ENCODE measurements at regions not wholly inside any gene's neighbourhood (a gene's known extent, or its start where the extent isn't known, plus 50 kb on each side); places are given as distances from the start of the nearest gene placed in this dataset.

- peak overlapping the region in 1 of 2 experiments; percentile 56; a peak in 3 of 4 replicates for H3K4me3 ChIP-seq (replicated peaks in 1 of 2; ENCODE audit: low read depth in 1 of 2, low read length in 2 of 2)
- no peaks in the 10 kb centered on the region for H3K27me3 ChIP-seq (ENCODE audit: insufficient read depth, low read length)
- BruUV-seq (replicated peaks): no TSS peak
- H3K4me1 ChIP-seq (ENCODE audit: control insufficient read depth in 1 of 2, insufficient read depth in 2 of 2, low read length in 2 of 2): peaks cover 67 to 92% of the 10 kb centered on the region in 2 experiments
- intact Hi-C loops (cut with micrococcal nuclease): no loop called here
- H3K27ac ChIP-seq (ENCODE audit: low read depth, low read length): peak overlapping the region; percentile 91
- RAD21 ChIA-PET (ENCODE audit: low non-redundant PET in 1 of 2, low total read pairs in 2 of 2, uncharacterized antibody in 2 of 2, unreplicated experiment in 2 of 2): interaction anchor here (0.6 to 1.3 kb wide), 3 partner anchors 51 to 1034 kb away, joined by 3 to 5 read pairs (median 4); no protein-coding TSS in a partner anchor
- no peaks in the 10 kb centered on the region for H4K20me1 ChIP-seq (ENCODE audit: insufficient read depth)
- POLR2A ChIA-PET: interaction anchor here (2.0 to 2.2 kb wide), 2 partner anchors 52 to 55 kb away, joined by 8 to 21 read pairs; partner anchors contain the start of gene ID2
- no peaks in the 10 kb centered on the region for H3K9me3 ChIP-seq (ENCODE audit: control insufficient read depth in 1 of 2, insufficient read depth in 1 of 2, low read depth in 1 of 2, low read length in 2 of 2)
- ATAC-seq (no peak), DNase-seq (ENCODE audit: low read depth, low spot score) (no peak)
- CTCF ChIA-PET: interaction anchor here (0.6 to 0.7 kb wide), 2 partner anchors 37 to 46 kb away, joined by 4 to 6 read pairs; no protein-coding TSS in a partner anchor
- H3K4me2 ChIP-seq (ENCODE audit: low read length): peak overlapping the region; percentile 87
- no peak for TF ChIP-seq SP1 (IDR thresholded peaks at IDR 0.05; ENCODE audit: low read depth)
- TF ChIP-seq EZH2 (IDR thresholded peaks at IDR 0.05): no peak
- TF ChIP-seq ZNF274 (IDR thresholded peaks at IDR 0.05; ENCODE audit: low read depth, low read length): no peak
- TF ChIP-seq SIN3A (IDR thresholded peaks at IDR 0.05; ENCODE audit: low read depth): no peak
- peak overlapping the region; percentile 11 for H2AFZ ChIP-seq (ENCODE audit: low read depth, low read length, poor library complexity, severe bottlenecking)
- H3K9me2 ChIP-seq (ENCODE audit: insufficient read depth): no peaks in the 10 kb centered on the region
- no peaks in the 10 kb centered on the region for H3K36me3 ChIP-seq (ENCODE audit: control insufficient read depth in 1 of 2, insufficient read depth in 2 of 2, low read length in 2 of 2)
- H3K9ac ChIP-seq (ENCODE audit: low read length): peak overlapping the region; percentile 64
- H3K79me2 ChIP-seq (ENCODE audit: insufficient read depth, low read length): no peaks in the 10 kb centered on the region
Observed at GRCh38 chr2:8629402-8629801, 52.5 kb upstream of the ID2 start.

GRCh38 chr2:8630676-8631464, 51.0 kb upstream of the ID2 start:
- ATAC-seq (no peak), DNase-seq (ENCODE audit: low read depth, low spot score) (no peak)
- no peaks in the 10 kb centered on the region for H3K9me3 ChIP-seq (ENCODE audit: control insufficient read depth in 1 of 2, insufficient read depth in 1 of 2, low read depth in 1 of 2, low read length in 2 of 2)
- H3K4me3 ChIP-seq (replicated peaks in 1 of 2; ENCODE audit: low read depth in 1 of 2, low read length in 2 of 2): no peak overlapping the region
- peaks cover 77 to 93% of the 10 kb centered on the region in 2 experiments for H3K4me1 ChIP-seq (ENCODE audit: control insufficient read depth in 1 of 2, insufficient read depth in 2 of 2, low read length in 2 of 2)
- CTCF ChIA-PET: no interaction called here
- no peak overlapping the region for H2AFZ ChIP-seq (ENCODE audit: low read depth, low read length, poor library complexity, severe bottlenecking)
- no peaks in the 10 kb centered on the region for H3K9me2 ChIP-seq (ENCODE audit: insufficient read depth)
- intact Hi-C loops (cut with micrococcal nuclease): no loop called here
- no peaks in the 10 kb centered on the region for H3K36me3 ChIP-seq (ENCODE audit: control insufficient read depth in 1 of 2, insufficient read depth in 2 of 2, low read length in 2 of 2)
- no peaks in the 10 kb centered on the region for H3K79me2 ChIP-seq (ENCODE audit: insufficient read depth, low read length)
- no peak overlapping the region for H3K27ac ChIP-seq (ENCODE audit: low read depth, low read length)
- no peak overlapping the region for H3K9ac ChIP-seq (ENCODE audit: low read length)
- POLR2A ChIA-PET: interaction anchor here (3.8 kb wide), 1 partner anchor 51 kb away, joined by 26 read pairs; the partner anchor contains the start of gene ID2
- RAD21 ChIA-PET (ENCODE audit: low non-redundant PET in 1 of 2, low total read pairs in 2 of 2, uncharacterized antibody in 2 of 2, unreplicated experiment in 2 of 2): interaction anchor here in 1 of 2 experiments (0.6 kb wide), 1 partner anchor 166 kb away, joined by 4 read pairs; no protein-coding TSS in a partner anchor
- H3K27me3 ChIP-seq (ENCODE audit: insufficient read depth, low read length): no peaks in the 10 kb centered on the region
- H4K20me1 ChIP-seq (ENCODE audit: insufficient read depth): no peaks in the 10 kb centered on the region
- no TSS peak for BruUV-seq (replicated peaks)
- TF ChIP-seq ZFX (IDR thresholded peaks at IDR 0.05) (no peak), FOSL1 (IDR thresholded peaks at IDR 0.05; ENCODE audit: low read depth) (no peak), ZNF274 (IDR thresholded peaks at IDR 0.05; ENCODE audit: low read depth, low read length) (no peak), EZH2 (IDR thresholded peaks at IDR 0.05) (no peak), CEBPB (IDR thresholded peaks at IDR 0.05; ENCODE audit: low read depth) (no peak), EGR1 (IDR thresholded peaks at IDR 0.05; ENCODE audit: low read depth) (no peak)
- H3K4me2 ChIP-seq (ENCODE audit: low read length): no peak overlapping the region
